ENCODE measurements at regions not wholly inside any gene's neighbourhood (a gene's known extent, or its start where the extent isn't known, plus 50 kb on each side); places are given as distances from the start of the nearest gene placed in this dataset.

- TF ChIP-seq CTCF (IDR thresholded peaks at IDR 0.05; ENCODE audit: poor library complexity): no peak
- TF ChIP-seq EZH2 (IDR thresholded peaks at IDR 0.05; ENCODE audit: borderline replicate concordance): no peak
- TF ChIP-seq EZH2phosphoT487 (IDR thresholded peaks at IDR 0.05; ENCODE audit: low read depth, severe bottlenecking, unreplicated experiment): no peak
These were observed 109.8 kb downstream of the SLC10A2 start for GRCh38 chr13:102956449-102956848.

Data from hepatocyte (in vitro differentiated cells).